Heart right ventricle (tissue), 16 donors: ENCODE measurements at regions not wholly inside any gene's neighbourhood (a gene's known extent, or its start where the extent isn't known, plus 50 kb on each side); places are given as distances from the start of the nearest gene placed in this dataset.

Source experiments
- ATAC-seq, 8 donors: fragments of 200-7000 bp; cut with Tn5 transposase; one replicate each; pipeline ENCODE4 v1.9.1; 2020; ENCODE audit warnings: mild to moderate bottlenecking in 8 of 8, moderate library complexity in 8 of 8, moderate number of reproducible peaks in 1 of 8
- DNase-seq, 2 donors: peaks; one replicate each; pipeline ENCODE4 v3.0.0-alpha.2; 2020
- H3K27ac ChIP-seq, 10 donors: fragments of 200-600 bp; sonication (generic) in 2 of 10; one replicate each; pipeline versions ENCODE4 v1.5.0 to v1.8.0; 2020 to 2022; ENCODE audit warnings: mild to moderate bottlenecking in 3 of 10
- H3K27me3 ChIP-seq, 7 donors: fragments of 200-600 bp; one replicate each; pipeline ENCODE4 v1.8.0; 2021 to 2022; ENCODE audit warnings: mild to moderate bottlenecking in 2 of 7
- H3K36me3 ChIP-seq, 9 donors: fragments of 200-600 bp; sonication (generic) in 1 of 9; one replicate each; pipeline versions ENCODE4 v1.5.0 to v1.8.0; 2020 to 2022; ENCODE audit warnings: mild to moderate bottlenecking in 2 of 9
- H3K4me1 ChIP-seq, 9 donors: fragments of 200-600 bp; sonication (generic) in 1 of 9; one replicate each; pipeline versions ENCODE4 v1.5.0 to v1.8.0; 2020 to 2022; ENCODE audit warnings: mild to moderate bottlenecking in 4 of 9
- H3K4me3 ChIP-seq, 10 donors: fragments of 200-600 bp; sonication (generic) in 2 of 10; one replicate each; pipeline versions ENCODE4 v1.5.0 to v1.8.0; 2020 to 2022; ENCODE audit warnings: mild to moderate bottlenecking in 7 of 10, moderate library complexity in 2 of 10
- H3K9me3 ChIP-seq, 11 donors: fragments of 200-600 bp in 10 of 11; sonication (generic) in 2 of 11; one replicate each; pipeline versions ENCODE4 v1.5.0 to v1.8.0; 2013 to 2022; ENCODE audit warnings: mild to moderate bottlenecking in 2 of 11, control low read depth in 1 of 11, moderate library complexity in 1 of 11
- WGBS, 2 donors: extraction: QIAGEN DNeasy Blood & Tissue Kit; methylation state at CpG; one replicate each; pipeline ENCODE4 v1.1.7; 2013; ENCODE audit warnings: inconsistent platforms in 1 of 2; 5-methylcytosine and 5-hydroxymethylcytosine counted together
- intact Hi-C, 10 donors: fragments of 100-400 bp; cut with DNase I; formaldehyde crosslinking; loops; one replicate each; pipeline versions ENCODE4 v1.11.1 to v1.14.2; 2022
- TF ChIP-seq, protein P1 (sequence below), 9 donors: fragments of 200-600 bp; sonication (generic) in 2 of 9; IDR thresholded peaks; one replicate each; pipeline versions ENCODE4 v1.5.0 to v1.8.0; 2021 to 2022; ENCODE audit warnings: antibody characterized with exemption in 9 of 9, mild to moderate bottlenecking in 5 of 9, moderate library complexity in 1 of 9
- donor health status: Arrhythmogenic right ventricular cardiomyopathy.
- donor health status: ischemic (EF 13 %, LVEDD 7.1; RV severe dilation, severe dysfunction).
- donor health status: healthy with polysubstance abuse.
- donor health status: DM: no; HTN: yes; CAD: no.
- donor health status: DM: no; HTN: no; CAD: no.
- donor health status: ischemic (EF 25% LVEDD 6.9; RV normal size, moderate dysfunction).
- donor health status: ischemic (EF 25% LVEDD 5.7; RV mildly dilated, moderate dysfunction).
- donor health status: healthy.
- donor health status: DM: yes; HTN: yes; CAD: no.
- donor health status: Ischemic cardiomyopathy.
- donor health status: ischemic (EF 35%, LVEDD 5.7; RV mildly dilated, moderate dysfunction).
- donor health status: nonischemic (EF 11% LVEDD 7.7; RV severe dilation, severe dysfunction).
- donor health status: DM: yes; HTN: yes; CAD: no.
- donor health status: PGD.
- donor health status: ischemic (EF 29% LVEDD 5.4; RV normal size, mild dysfunction).
- donor health status: nonischemic (EF 23%, LVEDD 6.1; RV moderate dilation, normal function).

DNA sequence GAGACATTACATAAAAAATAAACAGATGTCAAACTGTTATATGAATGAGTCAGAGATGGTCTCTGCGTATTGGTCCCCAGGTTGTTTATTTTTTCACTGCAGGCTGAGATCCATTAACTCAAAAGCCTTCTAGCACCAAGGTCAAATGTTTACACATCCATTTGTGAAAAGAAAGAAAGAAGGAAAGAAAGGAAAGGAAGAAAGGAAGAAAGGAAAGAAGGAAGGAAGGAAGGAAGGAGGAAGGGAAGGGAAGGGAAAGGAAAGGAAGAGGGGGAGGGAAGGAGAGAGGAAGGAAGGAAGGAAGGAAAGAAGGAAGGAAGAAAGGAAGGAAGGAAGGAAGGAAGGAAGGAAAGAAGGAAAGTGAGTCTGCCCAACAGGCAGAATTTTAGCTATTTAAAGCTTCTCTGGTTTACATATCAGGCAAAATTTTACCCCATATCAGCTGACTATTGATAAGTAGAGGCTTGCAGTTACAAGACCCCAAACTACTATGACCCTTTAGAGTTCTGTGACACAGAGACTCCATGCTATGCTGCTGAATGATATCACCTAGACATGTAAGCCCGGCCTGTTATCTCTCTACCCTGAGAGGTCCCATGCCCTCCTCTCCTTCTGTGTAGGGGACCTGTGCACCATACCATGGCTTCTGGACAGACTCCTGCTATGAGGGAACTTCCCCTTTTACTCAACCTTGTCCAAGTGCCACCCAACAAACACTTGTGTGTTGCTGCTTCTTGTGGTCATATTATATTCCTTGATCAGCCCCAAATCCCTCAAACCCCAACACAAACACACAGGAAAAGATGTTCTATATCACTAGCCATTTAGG, 59.0 kb downstream of the DRD1 start:
- WGBS, 2 donors: 43 to 44% methylated on average over 2 of the region's 2 CpGs
- intact Hi-C loops: no loop called here
- DNase-seq (no peak), ATAC-seq (no peak)
- peaks cover 0 to 10% (median 0%) of the 10 kb centered on the region in 7 donors for H3K27me3 ChIP-seq
- H3K9me3 ChIP-seq: peaks cover 0 to 5% (median 0%) of the 10 kb centered on the region in 11 donors
- H3K27ac ChIP-seq: no peak overlapping the region
- H3K4me3 ChIP-seq: no peak overlapping the region
- TF ChIP-seq, protein P1, sequence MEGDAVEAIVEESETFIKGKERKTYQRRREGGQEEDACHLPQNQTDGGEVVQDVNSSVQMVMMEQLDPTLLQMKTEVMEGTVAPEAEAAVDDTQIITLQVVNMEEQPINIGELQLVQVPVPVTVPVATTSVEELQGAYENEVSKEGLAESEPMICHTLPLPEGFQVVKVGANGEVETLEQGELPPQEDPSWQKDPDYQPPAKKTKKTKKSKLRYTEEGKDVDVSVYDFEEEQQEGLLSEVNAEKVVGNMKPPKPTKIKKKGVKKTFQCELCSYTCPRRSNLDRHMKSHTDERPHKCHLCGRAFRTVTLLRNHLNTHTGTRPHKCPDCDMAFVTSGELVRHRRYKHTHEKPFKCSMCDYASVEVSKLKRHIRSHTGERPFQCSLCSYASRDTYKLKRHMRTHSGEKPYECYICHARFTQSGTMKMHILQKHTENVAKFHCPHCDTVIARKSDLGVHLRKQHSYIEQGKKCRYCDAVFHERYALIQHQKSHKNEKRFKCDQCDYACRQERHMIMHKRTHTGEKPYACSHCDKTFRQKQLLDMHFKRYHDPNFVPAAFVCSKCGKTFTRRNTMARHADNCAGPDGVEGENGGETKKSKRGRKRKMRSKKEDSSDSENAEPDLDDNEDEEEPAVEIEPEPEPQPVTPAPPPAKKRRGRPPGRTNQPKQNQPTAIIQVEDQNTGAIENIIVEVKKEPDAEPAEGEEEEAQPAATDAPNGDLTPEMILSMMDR (IDR thresholded peaks at IDR 0.05): no peak
- H3K4me1 ChIP-seq: no peaks in the 10 kb centered on the region
- H3K36me3 ChIP-seq: no peaks in the 10 kb centered on the region

DNA sequence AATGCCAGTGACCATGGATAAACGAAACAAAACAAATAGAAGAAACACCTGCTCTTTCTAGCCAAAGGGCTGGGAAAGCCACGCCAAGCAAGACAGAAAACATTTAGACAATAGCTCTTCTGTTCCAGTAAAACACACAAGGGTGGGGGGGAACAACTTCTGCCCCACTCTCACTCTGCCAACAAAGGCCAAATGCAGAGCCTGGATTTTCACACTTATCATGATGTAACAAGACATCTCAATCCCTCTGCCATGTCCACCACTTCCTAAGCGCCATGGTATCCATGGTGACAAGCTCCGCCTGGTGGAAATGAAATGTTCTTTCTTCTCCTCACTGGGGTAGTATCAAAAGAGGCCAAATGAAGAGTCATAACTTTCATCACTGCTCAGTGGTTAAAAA, 60.6 kb downstream of the DRD1 start:
- 73 to 76% methylated on average over 4 of the region's 4 CpGs for WGBS, 2 donors
- intact Hi-C loops: no loop called here

DNA sequence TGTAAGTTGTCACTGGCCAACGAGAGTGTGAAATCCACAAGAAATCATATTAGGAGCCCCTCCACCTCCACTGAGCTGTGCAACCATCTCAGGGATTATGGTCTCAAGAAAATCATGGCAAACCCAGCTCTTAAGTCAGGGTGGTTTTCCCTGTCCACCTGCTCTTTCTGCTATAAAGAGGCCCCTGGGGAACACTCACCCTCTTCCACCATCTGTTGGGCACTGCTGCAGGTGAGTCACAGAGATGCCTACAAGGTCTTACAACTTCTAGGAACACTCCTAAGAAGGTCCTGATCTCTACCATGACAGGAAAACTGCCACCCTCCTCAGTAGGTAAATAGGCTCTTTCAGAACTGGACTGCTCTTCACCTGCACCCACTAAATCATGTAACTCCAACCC, 61.8 kb downstream of the DRD1 start:
- intact Hi-C loops: no loop called here
- WGBS, 2 donors: 73 to 81% methylated on average over 1 of the region's 1 CpG

More for the DNA sequence above, 60.6 kb downstream of the DRD1 start:
- DNase-seq (no peak), ATAC-seq (no peak)
- H3K9me3 ChIP-seq: peaks cover 0 to 11% (median 0%) of the 10 kb centered on the region in 11 donors
- no peak overlapping the region for H3K27ac ChIP-seq
- H3K36me3 ChIP-seq: no peaks in the 10 kb centered on the region
- no peaks in the 10 kb centered on the region for H3K4me1 ChIP-seq
- TF ChIP-seq, protein P1 (IDR thresholded peaks at IDR 0.05): no peak
- peaks cover 0 to 10% (median 0%) of the 10 kb centered on the region in 7 donors for H3K27me3 ChIP-seq
- H3K4me3 ChIP-seq: no peak overlapping the region

DNA sequence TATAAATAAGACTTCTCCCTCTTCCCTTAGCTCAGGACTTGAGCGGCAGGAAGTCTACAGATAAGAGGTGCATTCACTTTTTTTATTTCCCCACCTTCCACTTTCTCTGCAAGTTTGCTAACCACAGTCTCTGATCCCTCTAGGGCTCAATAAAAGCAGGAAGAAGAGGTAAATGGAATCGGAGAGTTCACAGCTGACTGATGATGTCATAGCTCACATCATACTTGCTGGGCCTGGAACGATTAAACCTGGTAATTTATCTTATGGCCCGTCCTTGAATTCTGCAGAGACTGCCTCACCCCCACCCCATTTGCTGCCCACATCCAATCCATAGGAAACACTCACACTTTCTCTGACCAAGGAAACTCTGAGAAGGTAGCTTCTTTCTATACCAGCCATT, 62.9 kb downstream of the DRD1 start:
- no peak for ATAC-seq
- no peak for DNase-seq
- no peaks in the 10 kb centered on the region for H3K36me3 ChIP-seq
- no peak overlapping the region for H3K27ac ChIP-seq
- H3K4me1 ChIP-seq: no peaks in the 10 kb centered on the region
- no peak overlapping the region for H3K4me3 ChIP-seq
- peaks cover 0 to 19% (median 4%) of the 10 kb centered on the region in 7 donors for H3K27me3 ChIP-seq
- TF ChIP-seq, protein P1 (IDR thresholded peaks at IDR 0.05): no peak
- intact Hi-C loops: no loop called here
- H3K9me3 ChIP-seq: peaks cover 0 to 11% (median 0%) of the 10 kb centered on the region in 11 donors
- WGBS, 2 donors: 61 to 65% methylated on average over 4 of the region's 4 CpGs

More for the DNA sequence above, 61.8 kb downstream of the DRD1 start:
- no peak overlapping the region for H3K4me3 ChIP-seq
- no peaks in the 10 kb centered on the region for H3K4me1 ChIP-seq
- ATAC-seq (no peak), DNase-seq (no peak)
- no peaks in the 10 kb centered on the region for H3K36me3 ChIP-seq
- H3K27me3 ChIP-seq: peaks cover 0 to 13% (median 0%) of the 10 kb centered on the region in 7 donors
- no peak overlapping the region for H3K27ac ChIP-seq
- peaks cover 0 to 11% (median 0%) of the 10 kb centered on the region in 11 donors for H3K9me3 ChIP-seq
- TF ChIP-seq, protein P1 (IDR thresholded peaks at IDR 0.05): no peak
